Inferior parietal cortex (tissue), 1 donor: ENCODE measurements at regions not wholly inside any gene's neighbourhood (a gene's known extent, or its start where the extent isn't known, plus 50 kb on each side); places are given as distances from the start of the nearest gene placed in this dataset.
"Not testable (repeated sequence)": the region's sequence is repeated elsewhere in the genome, so short reads cannot be mapped to it uniquely, and the experiment has no call there.

Experiments used
- DNase-seq: peaks from one replicate; pipeline ENCODE4 v3.0.0-alpha.2; 2016; ENCODE audit errors: extremely low spot score

GRCh38 chr4:126670038-126670437 lies 962.7 kb upstream of the INTU start:
- DNase-seq = not testable (repeated sequence)

DNA sequence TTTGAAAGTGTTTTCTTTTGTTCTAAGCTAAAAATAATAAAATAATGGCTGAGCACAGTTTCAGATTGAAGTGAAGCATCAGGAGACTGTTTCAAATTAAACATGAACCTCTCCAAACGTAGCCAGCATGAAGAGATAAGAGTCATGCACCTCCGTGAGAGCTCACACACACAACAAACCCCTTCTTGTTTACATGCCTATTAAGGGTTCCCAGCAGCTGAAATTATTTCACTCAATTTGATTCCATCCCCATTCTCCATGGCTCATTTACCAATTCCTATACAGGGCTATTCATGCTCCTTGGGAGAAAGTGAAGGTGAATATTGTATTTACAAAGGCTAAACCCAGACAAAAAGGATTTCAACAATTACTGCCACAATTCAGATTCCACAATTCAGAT lies 954.1 kb upstream of the INTU start:
- no peak for DNase-seq

DNA sequence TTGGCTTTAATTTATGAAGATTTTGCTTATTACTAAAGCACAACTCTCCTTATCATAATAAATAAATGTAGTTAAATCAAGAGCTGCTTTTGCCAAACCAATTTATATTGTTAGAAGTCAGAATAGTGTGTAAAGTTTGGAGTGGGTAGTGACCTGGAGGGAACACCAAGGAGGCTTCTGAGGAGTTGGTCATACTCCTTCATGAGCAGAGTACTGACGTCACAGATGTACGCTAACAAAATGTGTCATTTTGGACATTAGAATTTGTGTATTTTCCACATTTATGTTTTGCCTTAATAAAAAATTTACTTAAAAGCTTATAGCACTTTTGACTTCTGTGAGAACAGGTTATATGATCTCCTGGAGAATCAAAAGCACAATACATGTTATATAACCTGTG lies 953.5 kb upstream of the INTU start:
- DNase-seq = no peak

GRCh38 chr4:126682250-126682649 lies 950.5 kb upstream of the INTU start:
- no peak for DNase-seq

DNA sequence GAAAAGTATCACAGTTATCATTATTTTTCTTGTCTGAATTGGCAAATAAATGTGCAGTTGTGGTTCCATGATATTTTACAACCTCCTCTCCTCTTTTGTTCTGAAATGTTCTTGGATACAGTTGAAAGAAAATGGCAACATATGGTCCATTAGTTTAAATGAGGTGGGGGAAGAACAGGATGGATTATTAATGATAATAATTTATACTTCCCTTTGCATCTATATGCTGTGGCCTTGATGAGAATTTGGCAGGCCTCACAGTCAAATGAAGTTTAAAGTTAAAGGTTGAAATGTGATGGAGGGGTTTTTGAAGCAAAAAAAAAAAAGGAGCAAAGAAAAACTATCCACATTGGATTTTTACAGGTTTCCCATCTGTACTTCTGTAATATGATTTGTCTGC lies 946.3 kb upstream of the INTU start:
- DNase-seq = no peak

GRCh38 chr4:126687655-126688358 lies 945.0 kb upstream of the INTU start:
- DNase-seq = no peak

DNA sequence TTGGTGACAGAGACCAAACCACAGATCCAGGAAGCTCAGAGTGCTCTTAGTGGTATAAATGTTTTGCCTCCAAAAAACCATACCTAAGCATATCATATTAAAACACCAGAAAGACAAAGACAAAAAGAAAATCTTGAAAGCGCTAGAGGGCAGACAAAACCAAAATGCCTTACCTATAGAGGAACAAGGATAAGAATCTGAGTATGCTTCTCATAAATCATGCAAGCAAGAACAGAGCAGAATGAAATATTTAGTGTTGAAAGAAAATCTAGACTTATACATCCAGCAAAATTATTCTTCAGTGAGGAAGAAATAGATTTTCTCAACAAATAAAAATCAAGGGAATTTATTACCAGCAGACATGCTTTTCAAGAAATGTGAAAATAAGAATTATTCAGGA lies 941.0 kb upstream of the INTU start:
- DNase-seq = no peak

- DNase-seq = no peak
Measured at GRCh38 chr4:126697748-126698147, 935.0 kb upstream of the INTU start.

- no peak for DNase-seq
Measured at GRCh38 chr4:126698224-126698623, 934.5 kb upstream of the INTU start.

DNA sequence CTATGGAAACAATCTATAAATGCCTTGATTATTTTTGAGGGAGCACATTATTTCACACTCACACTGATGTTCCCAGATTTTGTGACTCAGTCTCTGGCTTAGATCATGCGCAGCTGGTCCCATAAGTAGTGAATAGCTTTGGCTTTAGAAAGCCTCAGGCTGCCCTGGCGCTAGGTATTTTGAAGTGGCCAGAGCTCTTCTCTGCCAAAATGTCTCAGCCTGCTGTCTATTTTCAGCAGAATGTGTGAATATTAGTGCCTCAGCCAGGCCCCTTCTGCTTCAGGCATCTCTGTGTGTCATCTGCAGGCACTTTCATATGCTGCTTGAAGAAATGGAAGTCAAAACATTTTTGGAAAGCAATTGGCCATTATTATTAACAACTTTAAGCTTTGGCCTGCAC lies 931.0 kb upstream of the INTU start:
- DNase-seq = no peak

DNA sequence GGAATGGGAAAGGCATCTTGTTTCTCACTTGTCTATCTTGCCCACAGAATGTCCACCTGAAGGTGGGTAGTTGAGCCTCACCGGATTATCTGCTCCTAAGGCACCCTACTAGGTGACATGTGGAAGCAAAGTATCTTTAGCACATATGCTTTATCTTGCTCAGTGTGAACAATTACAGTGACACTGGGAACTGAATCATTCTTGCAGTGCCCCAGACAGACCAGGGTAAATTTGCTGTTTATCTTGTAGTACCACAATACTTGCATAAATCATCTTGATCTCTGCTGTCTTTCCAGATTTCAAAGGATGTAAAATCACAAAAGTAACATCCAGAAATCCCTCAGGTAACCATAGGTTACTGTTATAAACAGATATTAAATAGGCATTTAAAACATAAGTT lies 930.0 kb upstream of the INTU start:
- no peak for DNase-seq

- DNase-seq = no peak
Measured at GRCh38 chr4:126705266-126705665, 927.5 kb upstream of the INTU start.

DNA sequence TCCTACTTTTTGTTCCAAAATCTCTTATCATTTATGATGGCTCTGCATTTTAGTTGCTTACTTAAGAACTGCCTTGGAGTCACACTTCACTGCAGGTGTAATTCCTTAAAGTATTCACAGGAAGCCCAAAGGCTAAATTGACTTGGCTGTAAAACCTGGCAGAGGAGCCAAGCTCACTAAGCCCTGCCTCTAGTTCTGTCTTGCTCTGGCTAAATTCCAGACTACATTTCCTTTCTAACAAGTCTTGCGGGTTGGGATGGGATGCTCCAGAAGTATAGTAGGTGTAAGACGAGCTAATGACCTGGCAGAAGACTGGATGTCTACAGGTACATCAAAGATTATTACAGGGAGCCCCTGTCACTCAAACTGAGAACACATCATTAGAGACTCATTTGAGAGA lies 924.0 kb upstream of the INTU start:
- DNase-seq = no peak

DNA sequence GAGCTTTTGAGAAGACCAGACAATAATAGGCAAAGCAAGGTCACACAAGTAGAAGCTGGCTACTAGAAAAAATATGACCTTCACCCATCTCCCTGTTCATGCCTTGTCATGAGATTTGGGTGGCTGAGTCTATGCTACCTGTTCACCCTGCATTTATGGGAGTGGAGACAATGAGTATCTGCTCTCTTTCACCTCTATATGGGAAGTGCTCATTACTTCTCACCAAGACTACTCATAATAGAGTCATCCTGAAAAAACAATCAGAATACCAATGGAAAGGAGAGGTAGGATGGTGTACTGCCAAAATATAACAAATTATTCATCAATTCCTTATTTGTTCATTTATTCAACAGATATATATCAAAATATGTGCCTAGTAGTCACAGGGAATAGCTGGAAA lies 921.8 kb upstream of the INTU start:
- DNase-seq = no peak

GRCh38 chr4:126715067-126715466 lies 917.7 kb upstream of the INTU start:
- DNase-seq = no peak

DNA sequence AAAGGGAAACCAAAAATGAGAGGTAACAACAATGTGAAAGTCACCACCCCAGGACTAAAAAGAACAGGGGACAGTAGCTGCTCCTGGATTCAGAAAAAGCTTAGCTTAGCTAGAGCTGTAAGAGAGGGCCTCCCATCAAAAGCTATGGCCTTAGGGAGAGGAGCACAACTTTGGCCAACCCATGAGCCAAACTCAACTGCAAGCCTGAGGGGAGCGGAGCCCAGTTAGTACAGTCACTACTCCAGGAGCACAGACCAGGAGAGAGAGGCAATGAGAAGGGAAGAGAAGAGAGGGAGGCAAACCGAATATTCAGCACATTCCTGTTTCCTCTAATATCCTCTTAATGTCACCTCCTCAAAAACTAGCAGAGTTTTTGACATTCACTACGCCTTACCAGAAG lies 917.1 kb upstream of the INTU start:
- no peak for DNase-seq

- no peak for DNase-seq
Measured at GRCh38 chr4:126718136-126718535, 914.6 kb upstream of the INTU start.

DNA sequence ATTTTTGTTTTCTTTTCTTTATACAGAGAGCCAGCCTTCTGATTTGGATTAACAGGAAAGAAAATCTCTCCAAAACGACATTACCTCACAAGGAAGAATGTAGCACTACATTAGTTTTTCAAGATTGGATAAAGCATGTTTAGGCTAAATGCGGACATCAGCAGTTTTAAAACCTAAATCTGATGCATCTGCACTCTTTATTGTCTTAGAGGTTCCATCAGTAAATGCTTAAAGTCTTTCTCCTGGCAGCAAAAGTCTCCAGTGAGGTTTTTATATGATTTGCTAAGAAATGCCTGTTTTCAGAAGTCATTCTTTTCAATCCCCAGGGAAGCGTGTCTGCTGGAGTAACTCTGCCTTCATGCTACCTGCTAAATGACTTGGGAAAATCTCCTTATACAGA lies 912.9 kb upstream of the INTU start:
- no peak for DNase-seq

DNA sequence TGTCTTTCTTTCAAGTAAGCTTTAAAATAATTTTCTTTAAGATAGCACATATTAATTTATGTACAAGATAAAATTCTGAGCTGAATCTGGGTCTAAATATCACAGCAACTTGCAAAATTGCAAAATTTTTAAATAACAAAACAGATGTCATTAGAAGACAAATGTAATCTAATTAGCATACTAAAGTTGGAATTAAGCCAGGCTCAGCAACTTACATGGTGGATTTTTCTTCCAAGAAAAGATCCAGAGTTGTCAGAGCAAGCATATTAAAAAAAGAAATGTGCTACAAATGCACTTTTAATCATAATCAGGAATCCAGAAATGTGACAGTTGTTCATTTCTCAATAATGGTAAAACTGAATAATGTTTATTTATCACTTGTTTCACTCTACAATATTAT lies 906.9 kb upstream of the INTU start:
- no peak for DNase-seq

GRCh38 chr4:126727461-126727860 lies 905.3 kb upstream of the INTU start:
- DNase-seq = no peak

DNA sequence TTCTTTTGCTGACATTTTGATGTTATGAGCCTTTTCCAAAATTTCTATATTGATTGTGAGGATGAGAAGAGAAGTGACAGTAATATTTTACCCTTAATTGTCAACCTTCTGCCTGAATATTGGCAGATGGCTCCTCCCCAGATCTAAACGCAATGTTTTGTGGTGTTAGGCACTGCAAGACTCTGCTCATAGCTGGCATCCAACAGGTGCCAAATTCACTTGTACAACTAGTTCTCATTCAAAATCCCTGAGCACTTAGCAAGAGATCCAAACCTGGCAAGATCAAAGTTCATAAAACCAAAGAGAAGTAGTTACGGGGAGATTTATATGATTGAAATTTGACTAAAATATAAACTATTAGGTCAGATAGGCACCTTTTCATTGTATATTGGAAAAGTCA lies 901.7 kb upstream of the INTU start:
- no peak for DNase-seq

- no peak for DNase-seq
Measured at GRCh38 chr4:126733301-126733700, 899.5 kb upstream of the INTU start.

DNA sequence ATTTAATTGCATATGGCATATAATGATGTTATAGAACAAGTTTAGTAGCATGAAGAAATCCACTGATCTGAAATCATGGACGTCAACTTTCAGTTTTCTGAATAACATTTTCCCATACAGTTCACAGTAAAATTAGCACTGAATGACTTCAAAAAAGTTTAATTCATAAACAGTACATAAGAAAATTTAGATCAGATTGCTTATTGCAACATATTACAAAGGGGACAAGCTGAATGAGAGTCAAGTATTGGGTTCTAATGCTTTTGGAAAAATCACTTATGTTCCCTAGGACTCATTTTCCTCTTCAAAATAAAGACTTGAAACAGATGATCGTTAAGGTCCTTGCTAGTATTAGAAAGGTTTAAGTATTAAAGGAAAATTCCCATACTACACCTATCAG lies 898.3 kb upstream of the INTU start:
- no peak for DNase-seq
